ENCODE measurements at regions not wholly inside any gene's neighbourhood (a gene's known extent, or its start where the extent isn't known, plus 50 kb on each side); places are given as distances from the start of the nearest gene placed in this dataset.
"Not testable (repeated sequence)": the region's sequence is repeated elsewhere in the genome, so short reads cannot be mapped to it uniquely, and the experiment has no call there.

GRCh38 chr1:41975121-41975520 is 56.4 kb upstream of the HIVEP3 start:
- TF ChIP-seq CTCF (IDR thresholded peaks at IDR 0.05; ENCODE audit: control insufficient read depth, insufficient read depth, low read depth, low read length, missing control alignments), result no peak
- no peak for DNase-seq (ENCODE audit: low read depth)
- no peak overlapping the region for H3K4me3 ChIP-seq (ENCODE audit: control insufficient read depth, low read depth, low read length)

- not testable (repeated sequence) for DNase-seq (ENCODE audit: low read depth); H3K4me3 ChIP-seq (ENCODE audit: control insufficient read depth, low read depth, low read length)
Measured at GRCh38 chr1:41968557-41968956, 49.8 kb upstream of the HIVEP3 start.
